Neural cell (in vitro differentiated cells): ENCODE measurements at regions not wholly inside any gene's neighbourhood (a gene's known extent, or its start where the extent isn't known, plus 50 kb on each side); places are given as distances from the start of the nearest gene placed in this dataset.

Experiments used
- H2AFZ ChIP-seq: fragments of 200-600, 300-800 bp; sonication (generic), shearing (Covaris generic); 2 replicates; pipeline ENCODE4 v1.6.0; 2014; ENCODE audit warnings: low read depth, mild to moderate bottlenecking, antibody characterized with exemption, low read length, moderate library complexity
- H3F3A ChIP-seq: fragments of 200-600 bp; shearing (Covaris generic); 2 replicates; pipeline ENCODE4 v1.6.1; 2016; ENCODE audit warnings: mild to moderate bottlenecking, moderate library complexity, mixed read lengths, antibody characterized with exemption, low read length; ENCODE audit not compliant: insufficient read depth, poor library complexity, severe bottlenecking
- H3K27ac ChIP-seq: fragments of 200-600, 300-800 bp; sonication (generic), shearing (Covaris generic); 2 replicates; pipeline ENCODE4 v1.5.1; 2014; ENCODE audit warnings: mild to moderate bottlenecking, low read length, moderate library complexity
- H3K27me3 ChIP-seq: fragments of 300-800, 200-600 bp; sonication (generic), shearing (Covaris generic); 2 replicates; pipeline ENCODE4 v1.6.0; 2014; ENCODE audit warnings: mild to moderate bottlenecking, low read depth, low read length, moderate library complexity; ENCODE audit not compliant: insufficient read depth
- H3K36me3 ChIP-seq: fragments of 300-800, 200-600 bp; sonication (generic), shearing (Covaris generic); 2 replicates; pipeline ENCODE4 v1.5.1; 2014; ENCODE audit warnings: mild to moderate bottlenecking, antibody characterized with exemption, low read length, moderate library complexity; ENCODE audit not compliant: insufficient read depth
- H3K4me2 ChIP-seq: fragments of 300-800, 200-600 bp; sonication (generic), shearing (Covaris generic); 2 replicates; pipeline ENCODE4 v1.6.0; 2014; ENCODE audit warnings: mild to moderate bottlenecking, low read length
- H3K4me3 ChIP-seq: fragments of 300-800, 200-600 bp; sonication (generic), shearing (Covaris generic); 2 replicates; pipeline ENCODE4 v1.5.1; 2014; ENCODE audit warnings: mild to moderate bottlenecking, low read length, moderate library complexity
- H3K79me2 ChIP-seq: fragments of 200-600 bp; shearing (Covaris generic); replicated peaks from 2 replicates; pipeline ENCODE4 v1.6.0; 2014; ENCODE audit warnings: mild to moderate bottlenecking, low read length, moderate library complexity; ENCODE audit not compliant: insufficient read depth
- H3K9ac ChIP-seq: fragments of 300-800, 200-600 bp; sonication (generic), shearing (Covaris generic); 2 replicates; pipeline ENCODE4 v1.6.1; 2016; ENCODE audit warnings: mild to moderate bottlenecking, low read length, mixed read lengths
- H3K9me2 ChIP-seq: fragments of 200-600 bp; shearing (Covaris generic); 2 replicates; pipeline ENCODE4 v1.6.1; 2016; ENCODE audit warnings: mild to moderate bottlenecking, low read length, mixed read lengths; ENCODE audit not compliant: insufficient read depth
- H3K9me3 ChIP-seq: fragments of 200-600, 300-800 bp; sonication (generic), shearing (Covaris generic); 2 replicates; pipeline ENCODE4 v1.6.1; 2016; ENCODE audit warnings: mild to moderate bottlenecking, mixed run types, low read length, moderate library complexity, mixed read lengths
- H4K20me1 ChIP-seq: fragments of 200-600 bp; shearing (Covaris generic); 2 replicates; pipeline ENCODE4 v1.6.1; 2016; ENCODE audit warnings: mild to moderate bottlenecking, mixed run types; ENCODE audit not compliant: insufficient read depth
- CTCF ChIP-seq: fragments of 450-650 bp; IDR thresholded peaks from 2 replicates; pipeline ENCODE4 v1.5.1; 2014; ENCODE audit warnings: antibody characterized with exemption, mild to moderate bottlenecking, moderate library complexity; ENCODE audit not compliant: poor library complexity, severe bottlenecking
- EP300 ChIP-seq: fragments of 450-650 bp; conservative IDR thresholded peaks from 2 replicates; pipeline ENCODE4 v1.6.1; 2014; ENCODE audit warnings: antibody characterized with exemption, mild to moderate bottlenecking, moderate library complexity; ENCODE audit not compliant: poor library complexity, severe bottlenecking
- EZH2 ChIP-seq: fragments of 200-600, 300-800 bp; shearing (Covaris generic), sonication (generic); IDR thresholded peaks from 2 replicates; pipeline ENCODE4 v1.6.1; 2014; ENCODE audit warnings: antibody characterized with exemption, low read length, borderline replicate concordance, mild to moderate bottlenecking; ENCODE audit not compliant: insufficient read depth, poor library complexity, severe bottlenecking
- MXI1 ChIP-seq: fragments of 450-650 bp; conservative IDR thresholded peaks from 2 replicates; pipeline ENCODE4 v1.6.1; 2014; ENCODE audit warnings: antibody characterized with exemption, mild to moderate bottlenecking; ENCODE audit not compliant: poor library complexity, severe bottlenecking
- POLR2AphosphoS5 ChIP-seq: IDR thresholded peaks from 2 replicates; pipeline ENCODE4 v1.6.1; 2012
- RAD21 ChIP-seq: fragments of 450-650 bp; conservative IDR thresholded peaks from 2 replicates; pipeline ENCODE4 v1.6.1; 2014; ENCODE audit warnings: antibody characterized with exemption, mild to moderate bottlenecking, moderate library complexity
- REST ChIP-seq: IDR thresholded peaks from 2 replicates; pipeline ENCODE4 v1.6.1; 2012; ENCODE audit warnings: borderline replicate concordance
- SMC3 ChIP-seq: fragments of 450-650 bp; conservative IDR thresholded peaks from 2 replicates; pipeline ENCODE4 v1.6.1; 2014; ENCODE audit warnings: antibody characterized with exemption, mild to moderate bottlenecking, moderate library complexity; ENCODE audit not compliant: poor library complexity
- TAF1 ChIP-seq: IDR thresholded peaks from 2 replicates; pipeline ENCODE4 v1.6.1; 2012; ENCODE audit warnings: low read depth

DNA sequence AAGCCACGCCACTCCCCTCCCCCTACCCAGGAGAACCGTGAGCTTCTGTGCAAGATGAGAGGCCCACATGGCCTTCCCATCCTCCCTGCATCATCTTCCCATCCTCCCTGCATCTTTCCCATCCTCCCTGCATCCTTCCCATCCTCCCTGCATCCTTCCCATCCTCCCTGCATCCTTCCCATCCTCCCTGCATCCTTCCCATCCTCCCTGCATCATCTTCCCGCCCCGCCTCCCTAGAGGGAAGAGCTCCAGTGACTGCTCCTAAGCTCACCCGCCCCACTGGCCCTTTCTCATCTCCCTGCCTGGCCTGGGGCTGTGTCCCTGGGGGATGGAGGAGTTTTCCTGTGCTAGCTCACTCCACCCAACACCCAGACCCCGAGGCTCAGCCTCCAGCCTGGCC is 93.3 kb upstream of the ASAP2 start:
- Histone ChIP-seq H3K9me2 (no peaks in the 10 kb centered on the region), H3K4me3 (no peak overlapping the region), H3K27me3 (no peaks in the 10 kb centered on the region), H3K9ac (no peak overlapping the region), H3F3A (no peaks in the 10 kb centered on the region), H3K9me3 (no peaks in the 10 kb centered on the region), H4K20me1 (no peaks in the 10 kb centered on the region), H2AFZ (no peak overlapping the region), H3K4me2 (no peak overlapping the region), H3K79me2 (no peaks in the 10 kb centered on the region), H3K36me3 (no peaks in the 10 kb centered on the region), H3K27ac (no peak overlapping the region)
- TF ChIP-seq REST, result no peak
- TF ChIP-seq TAF1, result no peak
- no peak for TF ChIP-seq SMC3
- TF ChIP-seq RAD21, result no peak
- TF ChIP-seq POLR2AphosphoS5, result no peak
- TF ChIP-seq CTCF, result no peak
- TF ChIP-seq EZH2, result no peak
- no peak for TF ChIP-seq MXI1
- no peak for TF ChIP-seq EP300

DNA sequence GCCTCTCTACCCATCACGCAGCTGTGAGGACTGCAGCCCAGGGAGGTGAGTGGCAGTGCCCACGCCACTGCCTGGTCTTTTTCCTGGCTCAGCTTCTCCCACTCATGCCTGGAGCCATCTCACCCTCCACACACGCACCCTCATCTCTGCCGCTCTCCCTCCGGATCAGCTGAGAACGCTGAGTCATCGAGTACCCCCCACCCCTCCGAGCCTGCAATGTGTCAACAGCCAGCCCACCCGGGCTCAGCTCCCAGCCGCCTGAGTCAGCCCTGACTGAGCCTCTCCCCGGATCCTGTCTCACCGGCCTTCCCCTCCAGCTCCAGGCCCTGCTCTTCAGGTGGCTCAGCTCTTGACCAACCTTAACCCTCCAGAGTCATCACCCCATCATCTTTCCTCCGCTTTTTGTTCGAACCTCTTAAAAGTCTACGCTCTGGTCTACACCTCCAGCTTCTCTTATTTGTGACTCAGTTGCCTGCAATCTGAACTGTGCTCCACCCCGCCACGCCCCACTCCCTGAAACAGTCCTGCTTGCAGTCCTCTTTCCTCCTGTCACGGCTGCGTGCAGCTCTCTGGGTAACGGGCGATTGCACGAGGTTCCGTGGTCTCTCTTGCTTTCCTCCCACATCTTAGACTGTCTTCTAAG is 94.4 kb upstream of the ASAP2 start:
- no peaks in the 10 kb centered on the region for H4K20me1 ChIP-seq
- no peaks in the 10 kb centered on the region for H3K9me3 ChIP-seq
- no peak overlapping the region for H2AFZ ChIP-seq
- no peak for TF ChIP-seq CTCF
- no peak for TF ChIP-seq RAD21
- no peak for TF ChIP-seq REST
- TF ChIP-seq SMC3, result no peak
- no peak for TF ChIP-seq EP300
- TF ChIP-seq EZH2, result no peak
- no peak for TF ChIP-seq TAF1
- TF ChIP-seq MXI1, result no peak
- TF ChIP-seq POLR2AphosphoS5, result no peak
- H3K9ac ChIP-seq, result no peak overlapping the region
- H3K36me3 ChIP-seq, result no peaks in the 10 kb centered on the region
- H3K9me2 ChIP-seq, result no peaks in the 10 kb centered on the region
- H3F3A ChIP-seq, result no peaks in the 10 kb centered on the region
- no peak overlapping the region for H3K4me3 ChIP-seq
- no peak overlapping the region for H3K4me2 ChIP-seq
- no peaks in the 10 kb centered on the region for H3K27me3 ChIP-seq
- H3K27ac ChIP-seq, result no peak overlapping the region
- H3K79me2 ChIP-seq, result no peaks in the 10 kb centered on the region
